NCI-H1048 (cell line): ENCODE measurements at regions not wholly inside any gene's neighbourhood (a gene's known extent, or its start where the extent isn't known, plus 50 kb on each side); places are given as distances from the start of the nearest gene placed in this dataset.

Experiments
- DNase-seq: peaks from one replicate; lab custom pipeline; 2025; lab: John Stamatoyannopoulos, UW

GRCh38 chr4:182000077-182000476 is 243.1 kb upstream of the TENM3 start:
- DNase-seq: no peak

GRCh38 chr4:182010876-182011275 is 232.3 kb upstream of the TENM3 start:
- no peak for DNase-seq

GRCh38 chr4:182014164-182014563 is 229.0 kb upstream of the TENM3 start:
- DNase-seq: no peak

GRCh38 chr4:182015014-182015413 is 228.2 kb upstream of the TENM3 start:
- no peak for DNase-seq

- no peak for DNase-seq
These were observed 227.3 kb upstream of the TENM3 start for GRCh38 chr4:182015893-182016292.

- DNase-seq: no peak
These were observed 226.2 kb upstream of the TENM3 start for GRCh38 chr4:182017038-182017437.

- DNase-seq: no peak
These were observed 224.5 kb upstream of the TENM3 start for GRCh38 chr4:182018691-182019090.

GRCh38 chr4:182019148-182019652 is 224.0 kb upstream of the TENM3 start:
- no peak for DNase-seq

- no peak for DNase-seq
These were observed 220.3 kb upstream of the TENM3 start for GRCh38 chr4:182022909-182023308.

GRCh38 chr4:182023469-182023868 is 219.7 kb upstream of the TENM3 start:
- no peak for DNase-seq

GRCh38 chr4:182042945-182043344 is 200.3 kb upstream of the TENM3 start:
- DNase-seq: no peak

GRCh38 chr4:182048871-182049270 is 194.3 kb upstream of the TENM3 start:
- no peak for DNase-seq

- DNase-seq: no peak
These were observed 186.3 kb upstream of the TENM3 start for GRCh38 chr4:182056866-182057265.

GRCh38 chr4:182062458-182062857 is 180.7 kb upstream of the TENM3 start:
- DNase-seq: no peak

GRCh38 chr4:182062936-182063335 is 180.3 kb upstream of the TENM3 start:
- DNase-seq: no peak

GRCh38 chr4:182063651-182064050 is 179.6 kb upstream of the TENM3 start:
- no peak for DNase-seq

GRCh38 chr4:182065255-182065654 is 177.9 kb upstream of the TENM3 start:
- DNase-seq: no peak

GRCh38 chr4:182066037-182066436 is 177.2 kb upstream of the TENM3 start:
- DNase-seq: no peak

- DNase-seq: no peak
These were observed 175.4 kb upstream of the TENM3 start for GRCh38 chr4:182067828-182068227.

- DNase-seq: no peak
These were observed 174.3 kb upstream of the TENM3 start for GRCh38 chr4:182068920-182069319.

GRCh38 chr4:182073278-182073677 is 169.9 kb upstream of the TENM3 start:
- no peak for DNase-seq

GRCh38 chr4:182074139-182074538 is 169.1 kb upstream of the TENM3 start:
- DNase-seq: no peak

- DNase-seq: no peak
These were observed 168.4 kb upstream of the TENM3 start for GRCh38 chr4:182074810-182075209.

GRCh38 chr4:182082910-182083309 is 160.3 kb upstream of the TENM3 start:
- DNase-seq: no peak
